K562 (cell line): ENCODE measurements at regions not wholly inside any gene's neighbourhood (a gene's known extent, or its start where the extent isn't known, plus 50 kb on each side); places are given as distances from the start of the nearest gene placed in this dataset.

Experiments
- CBX2 ChIP-seq: fragments of 200-600 bp; sonication (generic); IDR thresholded peaks from one replicate; pipeline ENCODE4 v1.6.1; 2012; ENCODE audit warnings: mild to moderate bottlenecking, low read length, inconsistent platforms; ENCODE audit not compliant: insufficient read depth, poor library complexity, severe bottlenecking
- HDAC2 ChIP-seq: fragments of 450-650 bp; IDR thresholded peaks from 2 replicates; pipeline ENCODE4 v1.6.1; 2016; ENCODE audit warnings: mild to moderate bottlenecking
- HMG20A ChIP-seq: fragments of 450-650 bp; formaldehyde crosslinking; conservative IDR thresholded peaks from 2 replicates; pipeline ENCODE4 v1.4.0; 2020; ENCODE audit warnings: mild to moderate bottlenecking, mixed read lengths
- MTA2 ChIP-seq: fragments of 450-650 bp; IDR thresholded peaks from 2 replicates; pipeline ENCODE4 v1.6.1; 2016; ENCODE audit warnings: low read depth
- PHF21A ChIP-seq: fragments of 450-650 bp; IDR thresholded peaks from 2 replicates; pipeline ENCODE4 v1.6.1; 2017; ENCODE audit warnings: low read depth, borderline replicate concordance
- POLR3G ChIP-seq: IDR thresholded peaks from 2 replicates; pipeline ENCODE4 v1.6.1; 2011; ENCODE audit not compliant: insufficient read length, insufficient replicate concordance; ENCODE audit errors: extremely low read depth
- TF ChIP-seq, protein P1 (sequence below), 3 experiments: IDR thresholded peaks in 2 of 3; conservative IDR thresholded peaks in 1 of 3; 2 replicates each; pipeline ENCODE4 v1.5.1; 2011 to 2012; ENCODE audit warnings: low read length in 3 of 3, mild to moderate bottlenecking in 3 of 3, control low read depth in 2 of 3, improper control_type of control experiment in 1 of 3, inconsistent platforms in 1 of 3, low read depth in 1 of 3, mixed read lengths in 1 of 3, moderate library complexity in 1 of 3; ENCODE audit not compliant: insufficient read depth in 2 of 3
- TF ChIP-seq, protein P2 (sequence below): sonication (generic); formaldehyde crosslinking; IDR thresholded peaks from 2 replicates; pipeline ENCODE4 v1.9.0; 2022; ENCODE audit warnings: mild to moderate bottlenecking, missing genetic modification reagents

GRCh38 chr5:126004636-126005035, 418.6 kb upstream of the GRAMD2B start:
- no peak for TF ChIP-seq PHF21A
- TF ChIP-seq, protein P1, sequence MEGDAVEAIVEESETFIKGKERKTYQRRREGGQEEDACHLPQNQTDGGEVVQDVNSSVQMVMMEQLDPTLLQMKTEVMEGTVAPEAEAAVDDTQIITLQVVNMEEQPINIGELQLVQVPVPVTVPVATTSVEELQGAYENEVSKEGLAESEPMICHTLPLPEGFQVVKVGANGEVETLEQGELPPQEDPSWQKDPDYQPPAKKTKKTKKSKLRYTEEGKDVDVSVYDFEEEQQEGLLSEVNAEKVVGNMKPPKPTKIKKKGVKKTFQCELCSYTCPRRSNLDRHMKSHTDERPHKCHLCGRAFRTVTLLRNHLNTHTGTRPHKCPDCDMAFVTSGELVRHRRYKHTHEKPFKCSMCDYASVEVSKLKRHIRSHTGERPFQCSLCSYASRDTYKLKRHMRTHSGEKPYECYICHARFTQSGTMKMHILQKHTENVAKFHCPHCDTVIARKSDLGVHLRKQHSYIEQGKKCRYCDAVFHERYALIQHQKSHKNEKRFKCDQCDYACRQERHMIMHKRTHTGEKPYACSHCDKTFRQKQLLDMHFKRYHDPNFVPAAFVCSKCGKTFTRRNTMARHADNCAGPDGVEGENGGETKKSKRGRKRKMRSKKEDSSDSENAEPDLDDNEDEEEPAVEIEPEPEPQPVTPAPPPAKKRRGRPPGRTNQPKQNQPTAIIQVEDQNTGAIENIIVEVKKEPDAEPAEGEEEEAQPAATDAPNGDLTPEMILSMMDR (IDR thresholded peaks at IDR 0.05 in 2 of 3, conservative IDR thresholded peaks at IDR 0.05 in 1 of 3; ENCODE audit: insufficient read depth in 2 of 3, low read depth in 1 of 3, low read length in 3 of 3) = no peak
- no peak for TF ChIP-seq POLR3G
- no peak for TF ChIP-seq MTA2
- TF ChIP-seq HMG20A (CRISPR knock-in tag) = no peak
- TF ChIP-seq HDAC2 = no peak
- TF ChIP-seq, protein P2, sequence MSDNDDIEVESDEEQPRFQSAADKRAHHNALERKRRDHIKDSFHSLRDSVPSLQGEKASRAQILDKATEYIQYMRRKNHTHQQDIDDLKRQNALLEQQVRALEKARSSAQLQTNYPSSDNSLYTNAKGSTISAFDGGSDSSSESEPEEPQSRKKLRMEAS (CRISPR knock-in tag) = no peak
- no peak for TF ChIP-seq CBX2
